NCI-H69 (cell line): ENCODE measurements at regions not wholly inside any gene's neighbourhood (a gene's known extent, or its start where the extent isn't known, plus 50 kb on each side); places are given as distances from the start of the nearest gene placed in this dataset.

Source experiments
- DNase-seq: peaks from one replicate; lab custom pipeline; 2025; lab: John Stamatoyannopoulos, UW

DNA sequence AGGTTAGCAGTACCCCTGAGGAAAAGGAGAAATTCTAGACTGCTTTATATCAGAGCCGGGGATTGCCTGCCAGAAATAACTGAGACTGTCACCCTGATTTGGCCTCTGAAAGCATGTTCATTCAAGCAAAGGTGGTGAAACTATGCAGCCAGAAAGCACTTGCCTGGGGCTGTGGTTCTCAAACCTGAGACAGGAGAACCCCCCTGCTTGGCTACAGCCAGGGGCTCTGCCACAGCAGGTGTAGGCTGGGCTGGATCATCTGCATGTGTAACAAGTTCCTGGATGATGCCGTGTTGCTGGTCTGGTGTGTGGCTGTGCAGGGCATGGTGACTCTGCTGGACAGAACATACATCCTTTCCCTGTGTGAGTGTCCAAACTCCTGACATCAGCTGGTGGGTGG lies 157.8 kb downstream of the NXNL2 start:
- DNase-seq = no peak

DNA sequence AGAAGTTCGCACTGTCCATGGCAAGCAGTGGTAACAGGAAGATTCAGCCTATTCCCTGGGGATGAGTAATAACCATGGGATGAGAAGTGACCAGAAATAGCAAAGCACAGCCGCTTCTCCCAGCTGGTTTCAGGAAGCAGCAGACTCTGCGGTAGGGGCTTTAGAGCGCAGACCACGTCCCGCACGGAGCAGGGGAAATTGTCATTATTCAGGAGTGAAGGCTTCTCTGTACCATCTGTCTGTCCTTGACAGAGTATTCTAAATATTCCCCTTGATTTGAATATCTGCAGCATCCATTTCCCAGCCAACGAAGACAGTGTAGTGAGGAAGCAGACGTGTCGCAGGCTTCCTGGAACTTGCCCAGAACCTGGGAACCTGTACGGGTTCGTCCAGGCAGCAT lies 159.6 kb downstream of the NXNL2 start:
- no peak for DNase-seq

DNA sequence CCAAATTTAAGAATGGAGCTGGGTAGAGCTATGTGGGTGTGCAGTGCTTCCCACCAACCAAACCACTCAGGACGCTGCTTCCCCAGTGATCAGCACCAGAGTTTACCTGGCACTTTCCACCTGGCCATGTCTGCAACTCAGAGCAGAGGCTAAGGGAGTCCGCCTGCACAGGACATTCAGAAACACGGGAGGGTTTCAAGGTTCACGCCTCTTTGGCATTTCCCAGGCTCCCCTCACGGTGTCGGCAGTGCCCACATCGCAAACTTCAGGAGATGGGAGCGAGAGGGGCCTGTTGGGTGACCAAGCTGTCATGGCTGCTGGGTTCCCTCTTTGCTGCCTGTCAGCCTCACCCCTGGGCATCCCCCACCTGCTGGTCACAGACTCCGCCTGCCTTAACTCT lies 161.5 kb downstream of the NXNL2 start:
- no peak for DNase-seq

DNA sequence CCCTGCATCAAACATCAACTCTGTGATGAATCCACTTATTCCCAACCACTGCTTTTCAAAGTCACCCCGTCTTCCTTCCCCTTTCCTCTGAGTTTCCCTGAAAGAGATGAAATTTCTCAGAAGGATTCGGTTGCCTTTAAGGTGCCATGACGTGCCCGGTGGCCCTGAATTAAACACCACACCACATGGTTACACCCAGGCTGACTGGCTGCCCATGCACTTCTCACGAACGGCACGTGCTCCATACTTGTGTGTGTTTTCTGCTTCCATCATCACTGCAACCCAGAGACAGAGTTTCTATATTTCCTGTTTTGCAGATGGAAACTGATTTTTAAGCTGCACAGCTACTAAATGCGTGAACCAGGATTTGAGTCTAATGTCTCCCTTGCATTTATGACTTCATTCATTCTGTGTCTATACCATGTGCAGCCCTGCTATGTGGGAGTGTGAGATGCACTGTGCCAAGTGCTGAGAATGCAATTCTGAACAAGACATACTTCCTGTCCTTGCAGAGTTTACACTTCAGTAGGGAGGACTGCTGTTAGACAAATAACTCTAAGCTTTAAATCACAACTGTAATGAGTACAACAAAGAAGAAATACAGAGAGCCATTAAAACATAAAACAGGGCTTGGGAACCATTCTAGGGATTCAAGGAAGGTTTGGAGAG lies 162.9 kb downstream of the NXNL2 start:
- no peak for DNase-seq

DNA sequence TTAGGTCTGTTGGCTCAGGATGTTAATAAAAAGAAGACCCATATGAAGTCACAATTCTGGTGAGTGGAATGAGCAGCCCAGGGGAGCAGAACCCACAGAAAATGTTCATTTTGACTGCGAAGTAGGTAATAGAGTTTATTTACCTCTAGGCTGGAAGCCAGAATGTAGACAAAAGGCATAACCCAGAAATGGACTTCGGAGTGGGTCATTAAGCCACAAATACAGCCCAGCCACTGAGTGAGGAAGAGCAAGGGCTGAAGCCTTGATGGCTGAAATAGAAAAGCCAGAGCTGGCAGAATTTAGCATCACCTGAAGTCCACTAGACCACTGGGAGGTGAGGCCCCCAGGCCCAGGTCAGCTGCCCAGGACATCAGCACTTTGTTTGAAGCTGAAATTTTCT lies 168.0 kb downstream of the NXNL2 start:
- no peak for DNase-seq

GRCh38 chr9:88706193-88707113 lies 171.5 kb downstream of the NXNL2 start:
- DNase-seq = no peak

- no peak for DNase-seq
These were observed 175.5 kb downstream of the NXNL2 start for GRCh38 chr9:88710449-88710848.

GRCh38 chr9:88711719-88712118 lies 176.7 kb downstream of the NXNL2 start:
- no peak for DNase-seq

GRCh38 chr9:88712484-88712883 lies 177.5 kb downstream of the NXNL2 start:
- DNase-seq = no peak

GRCh38 chr9:88713010-88713409 lies 178.0 kb downstream of the NXNL2 start:
- no peak for DNase-seq

DNA sequence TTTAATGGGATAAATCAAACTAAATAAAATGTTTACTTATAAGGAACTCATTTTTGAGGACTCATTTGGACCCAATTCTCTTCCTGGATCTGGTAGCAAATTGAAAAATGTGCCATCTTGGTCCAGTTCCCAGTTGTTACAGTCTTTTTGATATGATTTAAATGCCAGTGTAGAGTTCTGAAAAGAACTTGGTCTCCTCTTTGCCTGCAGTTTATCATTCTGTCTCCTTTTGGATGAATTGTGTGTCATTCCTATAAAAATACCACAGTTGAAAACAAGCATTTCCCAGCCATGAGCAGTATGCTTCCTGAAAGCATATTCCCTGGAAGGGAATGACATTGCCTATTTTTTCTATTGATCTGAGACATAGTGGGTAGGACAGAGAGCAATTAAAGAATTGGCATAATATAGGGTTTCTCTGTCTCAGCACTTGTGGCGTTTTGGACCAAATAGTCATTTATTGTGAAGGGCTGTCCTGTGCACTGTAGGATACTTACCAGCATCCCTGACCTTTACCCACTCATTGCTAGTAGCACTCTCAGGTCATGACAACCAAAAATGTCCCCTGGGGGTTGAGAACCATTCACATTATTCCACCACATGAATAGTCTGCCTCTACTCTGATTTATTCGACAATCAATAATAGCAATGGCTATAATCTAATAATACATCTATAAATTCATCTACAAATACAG lies 181.8 kb downstream of the NXNL2 start:
- DNase-seq = no peak

DNA sequence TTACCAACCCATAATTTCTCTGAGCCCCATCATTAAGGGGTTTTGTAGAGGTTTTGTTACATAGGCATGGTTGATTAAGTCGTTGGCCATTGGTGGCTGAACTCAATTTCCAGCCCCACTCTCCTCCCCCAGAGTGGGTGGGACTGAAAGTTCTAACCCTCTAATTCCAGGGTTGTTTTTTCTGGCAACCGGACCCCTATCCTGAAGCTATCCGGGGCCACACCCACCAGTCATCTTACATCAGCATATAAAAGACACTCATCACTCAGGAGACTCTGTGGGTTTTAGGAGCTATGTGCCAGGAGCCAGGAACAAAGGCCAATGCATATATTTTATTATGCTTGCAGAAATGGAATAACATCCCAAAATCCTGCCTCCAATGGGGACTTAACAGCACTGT lies 186.0 kb downstream of the NXNL2 start:
- DNase-seq = no peak

- DNase-seq = no peak
These were observed 186.7 kb downstream of the NXNL2 start for GRCh38 chr9:88721495-88722279.

DNA sequence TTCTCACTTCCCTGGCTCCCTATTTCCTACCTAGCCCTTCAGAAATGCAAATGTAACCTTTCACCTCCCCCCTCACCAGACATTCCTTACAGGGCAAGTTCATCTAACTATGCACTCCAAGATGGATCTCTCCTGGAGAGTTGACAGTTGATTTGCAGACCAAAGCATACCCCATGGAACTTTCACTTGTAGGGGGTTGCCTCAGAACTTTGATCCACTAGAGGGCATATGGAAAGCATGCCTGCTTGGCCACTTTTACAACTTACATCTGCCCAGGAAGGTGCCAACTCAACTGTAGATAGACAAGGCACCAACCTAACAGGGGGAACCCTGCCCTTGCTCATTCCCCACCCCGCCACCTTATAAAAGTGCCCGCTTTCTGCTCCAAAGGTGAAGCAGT lies 187.8 kb downstream of the NXNL2 start:
- DNase-seq = no peak

DNA sequence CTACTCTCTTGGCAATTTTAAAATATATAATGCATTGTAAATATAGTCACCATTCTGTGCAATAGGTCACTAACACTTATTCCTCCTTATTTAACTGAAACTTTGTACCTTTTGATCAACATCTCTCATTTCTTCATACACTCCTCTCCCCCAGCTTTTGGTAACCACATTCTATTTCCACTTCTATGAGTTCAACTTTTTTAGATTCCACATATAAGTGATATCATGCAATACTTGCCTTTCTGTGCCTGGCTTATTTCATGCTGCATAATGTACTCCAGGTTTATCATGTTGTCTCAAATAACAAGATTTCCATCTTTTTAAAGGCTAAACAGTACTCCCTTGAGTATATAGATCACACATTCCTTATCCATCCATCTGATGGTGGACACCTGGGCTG lies 188.8 kb downstream of the NXNL2 start:
- no peak for DNase-seq

DNA sequence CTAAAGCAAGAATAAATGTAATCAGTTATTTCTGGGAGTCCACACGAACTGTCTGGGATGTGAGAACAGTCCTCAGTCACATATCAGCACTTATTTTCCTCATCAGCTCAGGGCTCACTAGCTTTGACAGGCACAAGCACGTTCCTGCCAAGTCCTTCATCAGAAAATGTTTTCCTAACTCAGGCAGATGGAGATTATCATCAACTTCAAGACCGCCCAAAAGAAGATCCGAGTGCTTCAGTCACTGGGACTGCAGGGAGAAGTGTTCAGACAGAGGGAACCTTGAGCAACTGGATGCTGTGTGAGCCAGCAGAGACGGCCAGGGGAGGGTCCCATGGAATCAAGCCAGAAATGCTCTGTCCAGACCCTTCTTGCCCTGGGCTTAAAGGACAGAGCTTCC lies 189.4 kb downstream of the NXNL2 start:
- no peak for DNase-seq

GRCh38 chr9:88725300-88726019 lies 190.5 kb downstream of the NXNL2 start:
- DNase-seq = no peak

GRCh38 chr9:88726803-88727202 lies 191.8 kb downstream of the NXNL2 start:
- no peak for DNase-seq

GRCh38 chr9:88730780-88731179 lies 195.8 kb downstream of the NXNL2 start:
- no peak for DNase-seq

- no peak for DNase-seq
These were observed 197.2 kb downstream of the NXNL2 start for GRCh38 chr9:88732128-88732527.

- no peak for DNase-seq
These were observed 198.9 kb downstream of the NXNL2 start for GRCh38 chr9:88733651-88734421.
